ENCODE measurements at regions not wholly inside any gene's neighbourhood (a gene's known extent, or its start where the extent isn't known, plus 50 kb on each side); places are given as distances from the start of the nearest gene placed in this dataset.
"Not testable (repeated sequence)": the region's sequence is repeated elsewhere in the genome, so short reads cannot be mapped to it uniquely, and the experiment has no call there.

DNA sequence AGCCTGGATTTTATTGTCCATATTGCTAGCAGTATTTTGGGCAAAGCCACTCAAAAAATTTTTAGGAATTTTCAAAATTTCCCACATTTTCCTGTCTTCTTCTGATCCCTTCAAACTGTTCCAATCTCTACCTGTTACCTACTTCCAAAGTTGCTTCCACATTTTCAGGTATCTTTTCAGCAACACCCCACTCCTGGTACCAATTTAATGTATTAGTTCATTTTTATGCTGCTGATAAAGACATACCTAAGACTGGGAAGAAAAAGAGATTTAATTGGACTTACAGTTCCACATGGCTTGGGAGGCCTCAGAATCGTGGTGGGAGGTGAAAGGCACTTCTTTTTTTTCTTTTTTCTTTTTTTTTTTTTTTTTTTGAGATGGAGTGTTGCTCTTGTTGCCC, 73.6 kb upstream of the COL1A2 start:
- not testable (repeated sequence) for H3K79me1 ChIP-seq (ENCODE audit: low read depth, low read length)

GRCh38 chr7:94323844-94324243, 70.9 kb upstream of the COL1A2 start:
- Histone ChIP-seq H3K18ac (ENCODE audit: low read length) (no peak overlapping the region), H4K91ac (ENCODE audit: low read depth, low read length, poor library complexity) (no peak overlapping the region), H3K9me3 (replicated peaks in 1 of 2; ENCODE audit: control insufficient read depth in 2 of 2, insufficient read depth in 1 of 2, low read depth in 1 of 2, low read length in 2 of 2) (peaks cover 0 to 2% of the 10 kb centered on the region in 2 donors), H4K8ac (ENCODE audit: low read depth, low read length) (no peak overlapping the region), H3K36me3 (replicated peaks in 1 of 2; ENCODE audit: control insufficient read depth in 2 of 2, insufficient read depth in 2 of 2, low read length in 2 of 2) (no peaks in the 10 kb centered on the region), H3K23ac (ENCODE audit: low read depth, low read length, poor library complexity) (no peak overlapping the region), H3K79me1 (ENCODE audit: low read depth, low read length) (no peaks in the 10 kb centered on the region), H3K27me3 (ENCODE audit: control insufficient read depth in 3 of 3, insufficient read depth in 3 of 3, low read depth in 1 of 3, low read length in 3 of 3) (no peaks in the 10 kb centered on the region), H3K27ac (replicated peaks; ENCODE audit: low read length) (no peak overlapping the region), H3K4me3 (ENCODE audit: low read length in 2 of 2) (no peak overlapping the region), H2BK15ac (ENCODE audit: low read length) (no peak overlapping the region), H3K4me1 (ENCODE audit: control insufficient read depth in 2 of 2, insufficient read depth in 1 of 2, low read depth in 1 of 2, low read length in 2 of 2) (no peaks in the 10 kb centered on the region), H2AK5ac (ENCODE audit: low read depth, low read length) (no peak overlapping the region), H2BK5ac (ENCODE audit: low read length) (no peak overlapping the region), H3K9ac (ENCODE audit: low read depth, low read length, poor library complexity) (no peak overlapping the region), H3K4ac (ENCODE audit: low read length) (no peak overlapping the region), H2BK12ac (ENCODE audit: low read length) (no peak overlapping the region), H2BK120ac (ENCODE audit: low read depth, low read length) (no peak overlapping the region), H3K14ac (ENCODE audit: low read length) (no peak overlapping the region), H3K4me2 (ENCODE audit: insufficient read depth, low read length, poor library complexity, severe bottlenecking) (no peak overlapping the region), H2AFZ (ENCODE audit: low read length) (no peak overlapping the region)
- 100% methylated on average over 1 of the region's 4 CpGs; no CpG with 5 or more reads in 1 of the 2 donors for WGBS, 2 donors (ENCODE audit: extremely low coverage in 2 of 2, insufficient read length in 2 of 2, insufficient replicate concordance in 1 of 2)
- no peak for DNase-seq (ENCODE audit: low spot score)

More for the DNA sequence above, 73.6 kb upstream of the COL1A2 start:
- not testable (repeated sequence) for H3K18ac ChIP-seq (ENCODE audit: low read length); H4K8ac ChIP-seq (ENCODE audit: low read depth, low read length); H3K4me3 ChIP-seq (ENCODE audit: low read length in 2 of 2); H3K36me3 ChIP-seq (replicated peaks in 1 of 2; ENCODE audit: control insufficient read depth in 2 of 2, insufficient read depth in 2 of 2, low read length in 2 of 2); H3K27me3 ChIP-seq (ENCODE audit: control insufficient read depth in 3 of 3, insufficient read depth in 3 of 3, low read depth in 1 of 3, low read length in 3 of 3); H3K4ac ChIP-seq (ENCODE audit: low read length); H3K23ac ChIP-seq (ENCODE audit: low read depth, low read length, poor library complexity); H3K14ac ChIP-seq (ENCODE audit: low read length); H3K27ac ChIP-seq (replicated peaks; ENCODE audit: low read length); DNase-seq (ENCODE audit: low spot score); H3K9me3 ChIP-seq (replicated peaks in 1 of 2; ENCODE audit: control insufficient read depth in 2 of 2, insufficient read depth in 1 of 2, low read depth in 1 of 2, low read length in 2 of 2); H2BK5ac ChIP-seq (ENCODE audit: low read length); H2AFZ ChIP-seq (ENCODE audit: low read length); H4K91ac ChIP-seq (ENCODE audit: low read depth, low read length, poor library complexity); H2AK5ac ChIP-seq (ENCODE audit: low read depth, low read length); H3K4me1 ChIP-seq (ENCODE audit: control insufficient read depth in 2 of 2, insufficient read depth in 1 of 2, low read depth in 1 of 2, low read length in 2 of 2); H2BK12ac ChIP-seq (ENCODE audit: low read length); H2BK15ac ChIP-seq (ENCODE audit: low read length); H3K4me2 ChIP-seq (ENCODE audit: insufficient read depth, low read length, poor library complexity, severe bottlenecking); H2BK120ac ChIP-seq (ENCODE audit: low read depth, low read length); H3K9ac ChIP-seq (ENCODE audit: low read depth, low read length, poor library complexity)
- no CpG with 5 or more reads among the region's 1 CpG for WGBS, 2 donors (ENCODE audit: extremely low coverage in 2 of 2, insufficient read length in 2 of 2, insufficient replicate concordance in 1 of 2)

DNA sequence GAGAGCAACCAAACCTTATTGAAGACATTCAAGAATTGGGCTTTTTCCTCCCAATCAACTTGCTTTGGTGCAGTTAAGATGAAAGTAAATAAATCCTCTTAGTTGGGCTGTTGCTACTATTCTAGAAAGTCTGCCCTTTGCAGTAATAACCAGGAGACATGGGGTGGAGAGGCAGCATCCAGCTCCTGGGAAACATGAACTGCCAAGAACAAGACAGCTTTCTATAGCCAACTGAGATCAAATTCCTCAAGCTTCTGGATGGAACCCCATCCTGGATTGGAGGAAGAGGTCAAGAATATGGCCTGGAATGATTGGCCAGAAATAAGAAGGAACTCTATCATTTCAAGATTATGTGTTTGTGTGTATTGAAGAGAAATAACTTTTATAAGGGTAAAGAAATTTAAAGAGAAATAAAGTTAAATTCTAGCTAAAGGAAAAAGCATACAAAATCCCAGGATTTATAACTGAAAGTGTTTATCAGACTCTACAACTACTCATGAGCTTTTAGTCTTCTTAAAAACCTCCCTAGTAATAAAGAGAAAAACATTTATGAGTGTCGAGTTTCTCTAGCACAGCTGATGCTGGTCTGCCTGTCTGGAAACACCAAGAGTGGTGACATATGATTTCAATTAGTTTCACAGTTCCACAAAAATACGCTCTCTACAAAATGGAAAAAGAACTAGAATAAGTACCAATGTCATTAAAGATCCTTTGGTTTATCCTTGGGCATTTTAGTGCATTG, 70.1 kb upstream of the COL1A2 start:
- Histone ChIP-seq H3K23ac (ENCODE audit: low read depth, low read length, poor library complexity) (no peak overlapping the region), H3K4me3 (ENCODE audit: low read length in 2 of 2) (no peak overlapping the region), H2BK12ac (ENCODE audit: low read length) (no peak overlapping the region), H3K27ac (replicated peaks; ENCODE audit: low read length) (no peak overlapping the region), H3K4me1 (ENCODE audit: control insufficient read depth in 2 of 2, insufficient read depth in 1 of 2, low read depth in 1 of 2, low read length in 2 of 2) (no peaks in the 10 kb centered on the region), H2BK5ac (ENCODE audit: low read length) (no peak overlapping the region), H3K4ac (ENCODE audit: low read length) (no peak overlapping the region), H4K91ac (ENCODE audit: low read depth, low read length, poor library complexity) (no peak overlapping the region), H3K9ac (ENCODE audit: low read depth, low read length, poor library complexity) (no peak overlapping the region), H3K36me3 (replicated peaks in 1 of 2; ENCODE audit: control insufficient read depth in 2 of 2, insufficient read depth in 2 of 2, low read length in 2 of 2) (no peaks in the 10 kb centered on the region), H3K14ac (ENCODE audit: low read length) (no peak overlapping the region), H3K27me3 (ENCODE audit: control insufficient read depth in 3 of 3, insufficient read depth in 3 of 3, low read depth in 1 of 3, low read length in 3 of 3) (no peaks in the 10 kb centered on the region), H2BK15ac (ENCODE audit: low read length) (no peak overlapping the region), H4K8ac (ENCODE audit: low read depth, low read length) (no peak overlapping the region), H3K18ac (ENCODE audit: low read length) (no peak overlapping the region), H3K9me3 (replicated peaks in 1 of 2; ENCODE audit: control insufficient read depth in 2 of 2, insufficient read depth in 1 of 2, low read depth in 1 of 2, low read length in 2 of 2) (peaks cover 0 to 2% of the 10 kb centered on the region in 2 donors), H2BK120ac (ENCODE audit: low read depth, low read length) (no peak overlapping the region), H2AK5ac (ENCODE audit: low read depth, low read length) (no peak overlapping the region), H3K79me1 (ENCODE audit: low read depth, low read length) (no peaks in the 10 kb centered on the region), H3K4me2 (ENCODE audit: insufficient read depth, low read length, poor library complexity, severe bottlenecking) (no peak overlapping the region), H2AFZ (ENCODE audit: low read length) (no peak overlapping the region)
- no peak for DNase-seq (ENCODE audit: low spot score)
- no CpG with 5 or more reads among the region's 2 CpGs for WGBS, 2 donors (ENCODE audit: extremely low coverage in 2 of 2, insufficient read length in 2 of 2, insufficient replicate concordance in 1 of 2)

- H3K18ac ChIP-seq (ENCODE audit: low read length): no peak overlapping the region
- no peak overlapping the region for H3K4me3 ChIP-seq (ENCODE audit: low read length in 2 of 2)
- H3K23ac ChIP-seq (ENCODE audit: low read depth, low read length, poor library complexity): no peak overlapping the region
- no peak overlapping the region for H2BK12ac ChIP-seq (ENCODE audit: low read length)
- H3K36me3 ChIP-seq (replicated peaks in 1 of 2; ENCODE audit: control insufficient read depth in 2 of 2, insufficient read depth in 2 of 2, low read length in 2 of 2): no peaks in the 10 kb centered on the region
- H3K4me1 ChIP-seq (ENCODE audit: control insufficient read depth in 2 of 2, insufficient read depth in 1 of 2, low read depth in 1 of 2, low read length in 2 of 2): peaks cover 0 to 2% of the 10 kb centered on the region in 2 donors
- H2BK5ac ChIP-seq (ENCODE audit: low read length): no peak overlapping the region
- no peak overlapping the region for H4K91ac ChIP-seq (ENCODE audit: low read depth, low read length, poor library complexity)
- H3K4ac ChIP-seq (ENCODE audit: low read length): no peak overlapping the region
- no peak overlapping the region for H2AK5ac ChIP-seq (ENCODE audit: low read depth, low read length)
- H3K4me2 ChIP-seq (ENCODE audit: insufficient read depth, low read length, poor library complexity, severe bottlenecking): no peak overlapping the region
- no peak overlapping the region for H2AFZ ChIP-seq (ENCODE audit: low read length)
- H3K79me1 ChIP-seq (ENCODE audit: low read depth, low read length): no peaks in the 10 kb centered on the region
- H2BK15ac ChIP-seq (ENCODE audit: low read length): no peak overlapping the region
- DNase-seq (ENCODE audit: low spot score): no peak
- WGBS, 2 donors (ENCODE audit: extremely low coverage in 2 of 2, insufficient read length in 2 of 2, insufficient replicate concordance in 1 of 2): no CpG with 5 or more reads among the region's 3 CpGs
- H2BK120ac ChIP-seq (ENCODE audit: low read depth, low read length): no peak overlapping the region
- H4K8ac ChIP-seq (ENCODE audit: low read depth, low read length): no peak overlapping the region
- H3K14ac ChIP-seq (ENCODE audit: low read length): no peak overlapping the region
- no peak overlapping the region for H3K9ac ChIP-seq (ENCODE audit: low read depth, low read length, poor library complexity)
- H3K9me3 ChIP-seq (replicated peaks in 1 of 2; ENCODE audit: control insufficient read depth in 2 of 2, insufficient read depth in 1 of 2, low read depth in 1 of 2, low read length in 2 of 2): peaks cover 0 to 2% of the 10 kb centered on the region in 2 donors
- H3K27me3 ChIP-seq (ENCODE audit: control insufficient read depth in 3 of 3, insufficient read depth in 3 of 3, low read depth in 1 of 3, low read length in 3 of 3): no peaks in the 10 kb centered on the region
- no peak overlapping the region for H3K27ac ChIP-seq (replicated peaks; ENCODE audit: low read length)
These were observed 69.6 kb upstream of the COL1A2 start for GRCh38 chr7:94325122-94325475.

Measured in neuronal stem cell (in vitro differentiated cells).